D721Med (cell line): ENCODE measurements at regions not wholly inside any gene's neighbourhood (a gene's known extent, or its start where the extent isn't known, plus 50 kb on each side); places are given as distances from the start of the nearest gene placed in this dataset.

ENCODE experiments used
- DNase-seq: peaks from one replicate; pipeline ENCODE4 v3.0.0; 2011; ENCODE audit warnings: low spot score; ENCODE audit not compliant: insufficient read length
- FAIRE-seq: peaks from 2 replicates; lab custom pipeline; 2011; peaks lifted over from hg19 to GRCh38; lab: Jason Lieb, UNC
- TF ChIP-seq, protein P1 (sequence below): IDR thresholded peaks from 2 replicates; pipeline ENCODE4 v1.5.1; 2012; ENCODE audit warnings: mild to moderate bottlenecking, control low read depth; ENCODE audit not compliant: insufficient read depth; ENCODE audit errors: missing control alignments

- DNase-seq (no peak), FAIRE-seq (no peak)
- TF ChIP-seq, protein P1, sequence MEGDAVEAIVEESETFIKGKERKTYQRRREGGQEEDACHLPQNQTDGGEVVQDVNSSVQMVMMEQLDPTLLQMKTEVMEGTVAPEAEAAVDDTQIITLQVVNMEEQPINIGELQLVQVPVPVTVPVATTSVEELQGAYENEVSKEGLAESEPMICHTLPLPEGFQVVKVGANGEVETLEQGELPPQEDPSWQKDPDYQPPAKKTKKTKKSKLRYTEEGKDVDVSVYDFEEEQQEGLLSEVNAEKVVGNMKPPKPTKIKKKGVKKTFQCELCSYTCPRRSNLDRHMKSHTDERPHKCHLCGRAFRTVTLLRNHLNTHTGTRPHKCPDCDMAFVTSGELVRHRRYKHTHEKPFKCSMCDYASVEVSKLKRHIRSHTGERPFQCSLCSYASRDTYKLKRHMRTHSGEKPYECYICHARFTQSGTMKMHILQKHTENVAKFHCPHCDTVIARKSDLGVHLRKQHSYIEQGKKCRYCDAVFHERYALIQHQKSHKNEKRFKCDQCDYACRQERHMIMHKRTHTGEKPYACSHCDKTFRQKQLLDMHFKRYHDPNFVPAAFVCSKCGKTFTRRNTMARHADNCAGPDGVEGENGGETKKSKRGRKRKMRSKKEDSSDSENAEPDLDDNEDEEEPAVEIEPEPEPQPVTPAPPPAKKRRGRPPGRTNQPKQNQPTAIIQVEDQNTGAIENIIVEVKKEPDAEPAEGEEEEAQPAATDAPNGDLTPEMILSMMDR, result no peak
Measured at GRCh38 chr3:82084824-82085223, 323.4 kb upstream of the GBE1 start.

GRCh38 chr3:82082796-82083195, 321.4 kb upstream of the GBE1 start:
- TF ChIP-seq, protein P1, result no peak
- DNase-seq, result no peak
- FAIRE-seq, result no peak

DNA sequence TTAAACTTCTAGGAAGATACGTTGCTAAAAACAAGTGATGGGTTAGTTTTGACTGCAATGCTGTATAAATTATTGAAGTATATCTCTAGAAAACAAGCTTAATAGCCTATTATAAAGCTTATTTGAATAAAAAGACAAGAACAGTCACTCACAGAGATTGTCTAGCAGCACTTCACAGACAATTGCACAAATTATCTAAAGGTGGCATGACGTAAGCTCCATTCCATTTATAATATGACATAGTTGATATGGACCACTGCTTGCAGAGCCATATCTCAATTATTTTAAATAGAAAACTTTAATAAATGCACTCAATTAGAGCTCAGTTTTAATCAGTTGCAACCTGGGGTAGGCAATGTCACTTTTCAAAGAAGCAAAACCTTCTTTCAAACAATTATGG, 319.9 kb upstream of the GBE1 start:
- TF ChIP-seq, protein P1, result no peak
- FAIRE-seq, result no peak
- no peak for DNase-seq

DNA sequence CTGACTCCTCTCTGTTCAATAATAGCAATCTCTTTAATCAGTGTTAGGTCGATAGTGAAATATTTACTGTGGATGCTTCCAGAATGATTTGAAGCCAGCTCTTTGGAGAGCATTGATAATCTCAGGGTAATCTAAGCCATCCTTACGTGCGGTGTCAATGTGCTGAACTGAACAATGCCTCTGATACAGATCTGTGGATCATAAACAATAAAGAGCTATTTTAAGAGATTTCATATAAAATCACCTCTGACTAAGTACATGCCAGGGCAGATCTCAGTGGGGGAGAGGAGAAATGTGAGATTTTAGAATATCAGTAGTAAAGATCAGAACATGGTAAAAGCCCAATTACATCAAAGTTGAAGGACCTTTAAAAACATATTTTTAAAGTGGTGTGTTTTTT, 319.3 kb upstream of the GBE1 start:
- FAIRE-seq, result no peak
- TF ChIP-seq, protein P1, result no peak
- no peak for DNase-seq

DNA sequence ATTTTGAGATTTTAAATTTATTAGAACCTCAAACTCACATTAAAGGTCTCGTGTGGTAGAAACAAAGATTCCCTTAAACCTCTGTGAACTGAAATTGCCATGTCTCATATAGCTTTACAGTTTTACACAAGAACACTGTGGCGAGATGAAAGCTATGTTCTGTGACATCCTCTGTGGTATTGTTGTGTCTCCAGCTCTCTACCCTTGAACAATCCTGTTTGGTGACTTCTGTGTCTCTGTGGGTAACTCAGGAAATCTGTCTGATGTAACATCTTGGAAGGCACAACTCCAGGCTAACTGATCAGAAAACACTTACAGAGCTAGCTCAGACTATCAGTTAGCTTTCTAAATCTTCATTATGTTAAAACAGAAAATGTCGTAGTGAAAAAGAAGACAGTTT, 318.8 kb upstream of the GBE1 start:
- TF ChIP-seq, protein P1, result no peak
- FAIRE-seq, result no peak
- DNase-seq, result no peak

- FAIRE-seq (no peak), DNase-seq (no peak)
- TF ChIP-seq, protein P1, result no peak
Measured at GRCh38 chr3:82079335-82079890, 318.0 kb upstream of the GBE1 start.

GRCh38 chr3:82078246-82078645, 316.8 kb upstream of the GBE1 start:
- TF ChIP-seq, protein P1, result no peak
- FAIRE-seq (no peak), DNase-seq (no peak)
